HG03095 (cell line): ENCODE measurements at regions not wholly inside any gene's neighbourhood (a gene's known extent, or its start where the extent isn't known, plus 50 kb on each side); places are given as distances from the start of the nearest gene placed in this dataset.

Source experiments
- ATAC-seq: cut with Tn5 transposase; IDR thresholded peaks from one replicate; pipeline ENCODE4 v1.9.1; 2021; ENCODE audit warnings: moderate library complexity; ENCODE audit not compliant: unreplicated experiment

DNA sequence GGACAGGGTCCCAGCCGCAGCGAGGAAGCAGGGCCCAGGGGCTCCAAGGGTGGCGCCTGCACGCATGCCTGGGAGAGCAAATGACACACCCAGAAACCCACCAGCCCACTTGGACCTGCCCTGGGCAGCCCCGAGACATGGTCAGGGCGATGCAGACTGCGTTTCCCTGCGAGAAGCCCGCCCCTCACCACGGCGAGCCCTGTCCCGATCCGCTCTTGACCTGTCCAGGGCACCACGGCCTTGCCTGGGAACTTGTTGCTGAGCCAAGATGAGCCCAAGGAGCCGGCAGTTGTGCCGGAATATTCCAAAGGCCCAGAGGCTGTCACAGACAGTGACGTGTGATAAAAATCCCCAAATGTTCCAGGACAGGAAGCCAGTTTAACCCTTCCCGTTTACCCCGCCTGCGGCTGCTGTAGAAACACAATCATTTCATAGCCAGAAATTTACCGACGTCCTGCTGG, 78.1 kb downstream of the SIK1 start:
- ATAC-seq, result no peak

DNA sequence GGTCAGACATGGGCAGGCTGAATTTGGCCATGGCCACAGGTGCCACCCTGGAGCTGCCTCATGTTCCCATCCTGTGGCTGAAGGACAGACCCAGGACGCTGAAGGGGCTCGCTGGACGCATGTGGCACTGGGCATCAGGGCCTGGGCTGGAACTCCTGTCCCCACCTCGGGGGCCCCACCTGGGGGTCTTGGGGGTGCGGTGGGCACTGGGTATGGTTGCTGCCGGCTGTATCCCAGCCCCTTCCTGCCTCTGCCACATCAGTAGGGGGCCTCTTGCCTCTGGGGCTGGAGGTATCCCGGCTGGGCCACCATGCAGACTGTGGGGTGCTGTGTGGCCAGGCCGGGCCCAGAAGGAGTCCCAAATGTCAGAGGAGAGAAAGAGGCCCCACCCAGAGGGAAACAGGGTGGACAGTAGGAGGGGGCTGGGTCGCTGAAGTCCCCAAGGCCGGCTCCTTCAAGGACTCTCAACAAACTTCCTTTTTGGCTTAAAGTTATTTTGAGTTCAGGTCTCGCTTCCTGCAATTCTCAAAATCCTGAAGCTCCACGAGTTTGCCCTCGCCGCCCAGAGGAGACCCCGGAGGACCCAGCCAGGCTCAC, 78.7 kb downstream of the SIK1 start:
- no peak for ATAC-seq

DNA sequence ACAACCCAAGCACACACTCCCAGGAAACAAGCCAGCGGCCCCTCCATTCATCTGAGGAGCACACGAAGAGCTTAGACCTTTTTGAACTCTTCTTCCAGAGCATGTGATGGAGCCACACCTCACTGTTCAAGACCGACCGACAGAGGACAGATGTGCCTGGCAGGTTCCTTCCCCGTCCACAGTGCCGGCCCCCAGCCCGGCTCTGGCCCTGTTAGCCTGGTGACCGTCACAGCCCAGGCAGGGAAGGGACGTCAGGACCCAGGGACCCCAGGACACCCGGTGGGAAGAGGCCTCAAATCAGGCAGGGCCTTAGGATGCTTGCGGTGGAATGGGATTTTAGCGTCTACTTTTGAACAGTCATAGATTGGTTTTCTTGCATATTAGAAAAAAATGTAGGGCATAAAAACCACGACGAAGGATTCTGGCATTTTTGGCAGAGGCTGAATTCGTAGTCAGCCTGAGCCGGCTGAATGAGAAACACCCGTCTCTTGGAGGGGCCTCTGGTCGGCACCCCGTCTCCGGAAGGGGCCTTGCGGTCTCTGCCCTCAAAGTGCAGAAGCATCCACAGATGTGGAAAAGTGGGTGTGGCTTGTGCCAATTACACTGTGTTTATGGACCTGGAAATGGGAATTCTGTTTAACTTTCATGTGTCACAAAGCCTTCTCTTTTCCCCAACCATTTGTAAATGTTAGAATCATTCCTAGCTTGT, 79.3 kb downstream of the SIK1 start:
- no peak for ATAC-seq

DNA sequence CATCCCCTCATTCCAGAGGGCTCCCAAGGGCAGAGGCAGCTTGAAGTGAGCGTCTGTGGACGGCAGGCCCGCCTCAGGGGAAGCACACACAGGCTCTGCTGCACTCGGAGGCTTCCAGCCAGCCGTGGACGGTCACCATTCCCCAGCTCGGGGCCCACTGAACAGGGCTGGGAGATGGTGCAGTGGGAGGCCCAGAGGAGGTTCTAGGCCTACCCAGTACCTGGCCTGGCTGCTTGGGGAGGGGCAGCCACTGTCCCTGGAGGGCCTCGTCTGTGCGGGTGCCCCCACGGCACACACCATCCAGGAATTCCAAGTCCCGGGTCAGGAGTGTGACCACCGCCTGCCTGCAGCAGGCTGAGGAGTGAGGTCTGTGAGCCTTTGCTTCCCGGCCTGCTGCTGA, 80.4 kb downstream of the SIK1 start:
- ATAC-seq, result no peak

DNA sequence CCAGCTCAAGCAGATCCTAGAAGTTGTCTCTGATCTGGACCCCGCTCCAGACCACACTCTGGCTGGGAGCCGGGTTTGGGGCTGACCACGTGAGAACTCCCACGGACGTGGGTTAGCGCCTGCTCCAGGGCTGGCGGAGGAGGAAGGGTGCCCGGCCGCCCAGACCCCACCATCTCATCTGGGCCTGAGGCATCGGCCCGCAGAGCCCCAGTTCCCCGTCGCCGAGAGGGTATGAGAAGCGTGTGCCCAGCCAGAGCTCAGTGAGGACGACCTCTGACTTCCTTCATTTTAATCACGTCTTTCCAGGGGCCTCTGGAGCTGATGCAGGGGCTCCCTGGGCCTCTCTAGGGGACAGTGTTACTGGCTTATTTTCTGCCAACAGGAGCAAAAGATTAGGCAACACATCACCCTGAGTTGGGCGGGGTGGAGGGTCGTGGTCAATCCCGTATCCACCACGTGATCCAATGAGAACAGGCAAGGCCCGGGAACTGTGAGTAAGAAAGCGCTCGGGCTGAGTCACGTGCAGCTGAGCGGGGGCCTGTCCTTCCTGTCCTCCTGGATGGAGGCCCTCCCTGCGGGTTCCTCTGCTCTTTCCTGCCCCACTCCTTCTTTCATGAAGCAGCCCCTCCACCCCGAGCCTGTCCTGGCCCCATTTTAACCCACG, 81.1 kb downstream of the SIK1 start:
- ATAC-seq, result no peak

DNA sequence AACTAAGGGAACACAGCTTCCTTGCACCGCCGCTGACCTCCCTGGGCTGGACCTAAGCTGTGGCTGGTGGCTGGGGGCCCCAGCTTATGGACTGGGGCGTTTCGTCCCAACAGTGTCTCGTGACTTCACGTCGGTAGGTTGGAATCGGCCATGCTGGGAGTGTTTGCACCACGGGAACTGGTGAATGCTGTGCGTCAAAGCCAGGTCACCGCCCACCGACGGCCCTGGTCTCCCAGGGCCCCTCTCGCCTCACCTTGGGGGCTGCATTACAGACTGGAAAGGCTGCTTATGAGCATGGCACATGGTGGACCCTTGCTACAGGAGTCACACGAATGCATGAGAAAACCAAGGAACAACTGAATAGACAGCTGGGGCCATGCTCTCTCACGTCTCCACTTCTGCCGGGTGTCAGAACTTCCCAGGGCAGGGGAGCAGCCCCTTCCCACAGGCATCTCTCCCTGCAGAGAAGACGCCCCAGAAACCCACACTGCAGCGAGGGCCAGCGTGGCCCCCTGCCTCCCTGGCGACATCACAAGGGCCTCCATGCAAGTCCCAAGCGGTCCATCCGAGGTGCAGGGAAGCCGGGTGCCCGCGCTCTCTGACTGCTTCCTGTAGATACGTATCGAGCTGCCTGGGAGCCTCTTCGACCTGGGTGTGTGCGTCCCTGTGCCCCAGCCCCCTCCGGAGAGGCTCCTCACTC, 81.7 kb downstream of the SIK1 start:
- ATAC-seq, result no peak

DNA sequence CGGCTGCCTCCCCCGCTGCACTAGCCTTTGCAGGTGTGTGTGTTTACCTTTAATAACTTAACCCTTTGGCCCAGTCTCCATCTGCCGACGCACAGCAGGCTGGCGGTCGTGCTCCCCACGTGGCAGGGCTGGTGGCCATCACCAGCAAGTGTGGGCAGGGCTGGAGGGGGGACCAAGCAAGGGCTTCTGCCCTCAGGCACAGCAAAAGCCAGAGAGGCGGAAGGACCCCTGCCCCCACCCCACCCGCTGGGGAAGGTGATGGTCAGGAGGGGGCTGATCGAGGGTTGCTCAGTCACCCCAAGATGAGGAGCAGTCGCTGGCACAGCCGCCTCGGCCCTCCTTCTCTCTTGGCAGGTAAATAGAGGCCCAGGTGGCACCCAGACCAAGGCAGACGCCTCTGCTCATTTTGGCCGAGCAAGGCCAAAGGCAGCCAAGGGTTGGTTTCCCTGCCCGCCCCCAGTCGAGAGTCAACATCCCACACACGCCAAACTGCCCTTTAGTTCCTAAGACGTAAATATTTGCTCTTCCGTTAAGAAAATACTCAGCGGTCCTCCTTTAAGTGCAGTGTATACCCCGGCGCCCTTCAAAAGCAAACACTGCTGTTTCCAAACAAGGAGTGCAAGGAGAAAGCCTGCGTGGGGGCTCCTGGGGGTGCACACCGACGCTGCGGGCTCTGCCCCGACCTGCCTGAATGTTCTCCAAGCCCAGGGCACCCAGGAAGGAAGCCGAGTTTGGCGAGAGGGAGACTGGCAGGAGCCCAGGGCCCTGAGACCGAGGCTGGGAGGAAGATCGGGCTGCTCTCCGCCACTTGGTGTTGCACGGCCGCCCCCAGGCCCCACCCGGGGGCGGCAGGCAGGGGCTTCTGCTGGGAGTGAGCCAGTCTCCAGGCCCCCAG, 82.7 kb downstream of the SIK1 start:
- ATAC-seq, result no peak

DNA sequence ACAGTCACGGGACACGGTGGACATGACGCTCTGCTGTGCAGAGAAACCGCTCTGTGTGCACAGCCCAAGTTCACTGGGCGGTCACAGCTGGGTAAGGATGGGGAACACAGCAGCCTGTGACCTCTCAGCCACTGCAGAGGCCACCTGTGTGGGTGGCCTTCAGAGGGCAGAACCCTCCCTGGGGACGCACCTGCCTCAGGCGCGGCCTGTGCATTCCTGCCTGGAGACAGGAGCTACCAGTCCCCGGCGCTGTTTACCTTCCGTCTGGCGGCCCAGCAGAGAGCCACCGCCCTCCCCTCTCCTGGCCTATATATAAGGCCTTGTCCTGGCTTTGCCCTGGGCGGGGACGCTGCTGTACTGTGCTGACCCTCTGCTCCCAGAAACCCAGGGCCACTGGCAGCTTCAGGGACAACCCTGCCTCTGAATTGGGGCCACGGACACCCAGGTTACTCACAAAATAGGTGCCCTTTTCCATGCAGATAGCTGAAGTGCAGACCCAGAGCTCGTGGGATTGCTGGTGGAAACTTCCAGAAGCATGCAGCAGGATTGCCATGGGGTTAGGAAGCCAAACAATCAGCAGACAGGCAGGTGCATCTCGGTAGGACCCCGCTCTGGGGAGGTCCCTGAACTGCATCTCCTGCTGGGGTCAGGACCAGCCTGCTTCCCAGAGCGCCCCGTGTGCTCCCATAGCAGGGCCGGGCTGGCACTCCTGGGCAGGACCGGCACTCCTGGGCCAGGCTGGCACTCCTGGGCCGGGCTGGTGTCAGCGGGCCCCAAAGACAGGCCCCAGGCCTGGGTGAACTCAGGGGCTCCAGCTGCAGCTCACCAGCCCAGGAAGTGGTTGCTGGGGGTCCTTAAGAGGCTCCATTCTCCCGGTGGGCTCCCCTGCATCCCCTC, 83.6 kb downstream of the SIK1 start:
- no peak for ATAC-seq

DNA sequence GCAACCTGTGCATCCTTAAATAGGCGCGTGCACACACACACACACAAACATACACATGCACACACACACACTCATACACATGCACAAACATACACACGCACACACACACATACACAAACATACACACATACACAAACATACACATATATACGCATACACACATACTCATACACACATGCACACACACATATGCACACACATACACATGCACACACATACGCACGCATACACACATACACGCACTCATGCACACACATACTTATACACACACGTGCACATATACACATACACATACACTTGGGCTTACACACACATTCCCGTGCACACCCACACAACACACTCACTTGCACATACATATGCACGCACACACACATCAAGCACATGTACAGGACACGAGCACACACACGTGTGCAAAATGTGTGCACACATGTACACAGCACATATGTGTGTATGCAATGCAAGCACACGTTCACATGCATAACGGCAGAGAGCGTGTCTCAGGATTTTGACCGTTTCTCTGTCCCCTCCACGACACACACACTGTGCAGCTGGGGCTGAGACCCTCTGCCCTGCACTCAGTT, 84.5 kb downstream of the SIK1 start:
- no peak for ATAC-seq

DNA sequence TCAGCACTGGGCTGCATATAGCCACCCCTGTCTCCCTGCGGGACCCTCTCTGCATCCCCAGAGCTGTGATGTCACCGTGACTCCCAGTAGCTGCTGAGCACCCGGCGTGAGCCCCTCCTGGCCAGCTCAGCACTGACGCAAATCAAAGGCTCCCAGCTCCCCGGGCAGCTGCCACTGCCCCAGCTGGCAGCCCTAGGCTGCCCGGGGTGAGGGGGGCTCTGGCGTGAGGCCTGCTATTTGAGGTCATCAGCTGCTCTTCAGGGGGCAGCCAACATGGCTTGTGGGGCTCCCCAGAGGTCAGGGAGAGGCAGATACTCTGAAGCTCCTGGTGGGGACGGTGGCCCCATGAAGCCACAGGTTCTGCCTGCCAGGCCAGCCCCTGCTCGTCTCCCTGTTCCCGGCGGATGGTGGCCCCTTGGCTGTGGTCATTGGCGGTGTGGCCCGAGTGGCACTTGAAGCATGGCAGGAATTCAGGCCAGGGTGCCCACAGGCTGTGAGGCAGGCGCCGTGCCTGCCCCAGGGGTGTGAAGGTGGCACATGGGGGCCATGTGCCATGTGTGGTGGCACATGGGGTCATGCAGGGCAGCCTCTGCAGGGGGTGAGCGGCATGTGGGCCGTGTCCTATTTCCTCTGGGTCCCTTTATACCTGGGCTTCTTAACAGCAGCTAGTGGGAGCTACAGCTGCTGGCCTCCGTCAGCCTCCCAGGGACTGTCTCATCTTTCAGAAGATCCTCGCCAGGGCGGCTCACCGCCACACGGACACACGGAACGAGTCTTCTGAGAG, 85.4 kb downstream of the SIK1 start:
- no peak for ATAC-seq

DNA sequence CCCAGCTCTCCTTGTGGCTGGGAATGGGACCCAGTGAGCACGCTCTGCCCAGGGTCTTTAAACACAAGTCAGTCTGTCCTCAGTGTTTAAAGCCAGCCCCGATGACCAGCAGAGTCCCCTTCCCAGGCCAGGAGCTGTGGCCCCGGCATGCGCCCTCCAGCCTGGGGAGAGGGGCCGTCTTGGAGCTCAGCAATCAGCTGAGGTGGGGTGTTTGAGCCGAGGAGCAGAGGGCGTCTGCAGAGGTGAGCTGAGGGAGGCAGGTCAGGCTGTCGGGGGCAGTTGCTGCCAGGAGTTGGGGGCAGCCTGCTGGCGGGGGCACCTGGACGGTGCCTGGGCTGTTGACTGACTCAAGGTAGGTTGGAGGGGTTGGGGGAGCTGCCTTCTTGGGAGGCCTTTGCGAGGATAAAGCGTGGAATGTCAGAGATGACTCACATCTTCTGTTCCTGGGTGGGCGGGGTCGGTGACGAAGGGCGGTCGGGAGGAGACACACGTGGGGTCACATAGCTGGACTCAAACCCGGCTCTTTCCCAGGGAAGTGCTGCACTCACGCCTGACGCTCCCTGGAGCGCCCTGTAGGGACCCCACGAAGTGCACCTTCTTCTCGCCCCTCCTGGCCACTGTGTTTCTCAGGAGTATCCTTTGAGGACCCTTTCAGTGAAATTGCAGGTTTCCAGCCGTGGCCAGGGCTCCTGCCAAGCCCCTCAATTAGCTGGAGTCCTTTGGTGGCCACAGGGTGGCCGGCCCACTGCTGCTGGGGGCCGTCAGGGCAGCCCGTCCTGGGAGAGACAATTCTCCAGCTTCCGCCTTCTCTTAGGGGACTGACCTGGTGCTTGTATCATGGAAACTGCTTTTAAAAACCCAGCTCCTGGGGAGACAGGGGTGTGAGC, 86.2 kb downstream of the SIK1 start:
- no peak for ATAC-seq

DNA sequence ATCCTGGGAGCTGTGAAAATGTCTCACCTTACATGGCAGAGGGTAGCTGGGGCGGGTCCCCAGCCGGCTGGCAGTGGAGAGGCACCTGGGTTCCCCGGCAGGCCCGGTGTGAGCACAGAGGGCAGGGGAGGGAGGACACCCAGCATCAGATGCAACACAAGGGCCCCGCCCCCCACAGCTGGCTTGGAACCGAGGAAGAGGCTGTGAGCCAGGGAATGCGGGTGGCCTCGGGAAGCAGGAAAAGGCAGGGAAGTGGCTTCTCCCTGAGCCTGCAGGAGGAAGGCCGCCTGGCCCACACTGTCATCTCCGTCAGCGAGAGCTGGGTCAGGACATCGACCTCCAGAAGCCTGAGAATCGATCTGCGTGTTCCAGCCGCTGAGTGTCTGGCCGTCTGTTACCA, 87.3 kb downstream of the SIK1 start:
- no peak for ATAC-seq

DNA sequence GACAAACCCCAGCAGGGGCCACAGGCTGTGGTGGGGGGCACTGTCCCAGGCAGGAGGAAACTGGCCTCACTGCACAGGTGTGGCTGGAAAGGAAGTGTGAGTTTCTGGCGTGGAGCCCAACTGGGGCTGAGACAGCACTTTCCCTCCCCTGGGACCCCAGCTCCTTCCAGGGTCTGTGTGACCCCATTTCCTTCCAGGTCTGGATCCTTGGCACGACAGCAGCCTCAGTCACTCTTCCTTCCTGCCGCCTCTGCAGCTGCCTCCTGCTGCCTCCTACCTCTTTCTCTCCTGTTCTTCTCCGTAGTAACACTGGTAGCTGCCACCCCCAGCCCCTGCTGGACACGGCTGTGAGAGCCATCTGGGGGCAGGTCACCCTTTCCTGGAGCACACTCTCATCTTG, 88.0 kb downstream of the SIK1 start:
- ATAC-seq, result no peak

DNA sequence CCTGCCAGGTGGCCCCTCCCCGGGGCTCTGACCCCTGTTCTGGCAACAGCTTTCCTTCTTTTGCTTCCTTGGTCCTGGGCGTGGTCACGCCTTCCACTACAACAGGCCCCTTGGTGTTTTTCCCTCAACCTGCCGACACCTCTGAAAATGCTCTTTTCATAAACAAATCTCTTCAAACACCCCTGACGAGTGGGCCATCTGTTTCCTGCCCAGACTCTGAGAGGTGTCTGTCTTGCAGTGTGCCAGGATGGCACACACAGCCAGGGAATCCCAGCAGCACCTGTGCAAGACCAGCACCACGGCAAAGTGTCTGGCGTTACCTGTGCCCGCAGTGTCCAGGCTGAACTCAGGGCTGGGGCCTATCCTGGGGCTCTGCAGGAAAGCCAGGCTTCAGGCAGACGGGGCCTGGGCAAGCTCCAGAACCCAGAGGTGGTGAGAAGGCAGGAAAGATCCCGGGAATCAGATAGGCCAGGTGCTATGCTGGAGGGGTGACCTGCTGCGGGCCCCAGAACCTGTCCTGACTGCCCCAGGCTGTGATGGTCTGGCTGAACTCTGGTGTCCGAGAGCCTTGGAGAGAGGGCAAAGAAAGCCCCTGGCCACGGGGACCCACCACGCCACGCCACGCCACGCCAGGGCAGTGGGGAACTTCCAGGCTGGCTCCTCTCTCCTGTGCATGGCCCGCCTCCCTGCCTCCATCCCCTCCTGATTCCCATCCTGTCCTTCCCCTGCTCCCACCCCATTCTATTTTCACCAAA, 88.9 kb downstream of the SIK1 start:
- ATAC-seq, result no peak

DNA sequence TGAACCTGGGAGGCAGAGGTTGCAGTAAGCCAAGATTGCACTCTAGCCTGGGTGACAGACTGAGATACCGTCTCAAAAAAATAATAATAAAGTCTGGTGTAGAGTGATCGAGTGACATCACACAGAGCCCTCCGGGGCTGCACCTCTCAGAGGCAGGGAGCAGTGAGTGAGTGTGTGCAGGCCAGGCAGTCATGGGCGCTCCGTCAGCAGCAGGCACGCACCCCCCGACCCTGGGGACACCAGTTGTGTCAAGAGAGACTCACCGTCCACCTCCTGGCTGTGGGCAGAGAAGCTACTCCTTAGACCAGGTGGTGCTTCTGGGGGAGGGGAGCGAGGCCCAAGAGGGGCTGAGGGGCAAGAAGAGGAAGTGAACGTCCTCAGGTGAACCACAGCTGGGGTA, 91.8 kb downstream of the SIK1 start:
- no peak for ATAC-seq

DNA sequence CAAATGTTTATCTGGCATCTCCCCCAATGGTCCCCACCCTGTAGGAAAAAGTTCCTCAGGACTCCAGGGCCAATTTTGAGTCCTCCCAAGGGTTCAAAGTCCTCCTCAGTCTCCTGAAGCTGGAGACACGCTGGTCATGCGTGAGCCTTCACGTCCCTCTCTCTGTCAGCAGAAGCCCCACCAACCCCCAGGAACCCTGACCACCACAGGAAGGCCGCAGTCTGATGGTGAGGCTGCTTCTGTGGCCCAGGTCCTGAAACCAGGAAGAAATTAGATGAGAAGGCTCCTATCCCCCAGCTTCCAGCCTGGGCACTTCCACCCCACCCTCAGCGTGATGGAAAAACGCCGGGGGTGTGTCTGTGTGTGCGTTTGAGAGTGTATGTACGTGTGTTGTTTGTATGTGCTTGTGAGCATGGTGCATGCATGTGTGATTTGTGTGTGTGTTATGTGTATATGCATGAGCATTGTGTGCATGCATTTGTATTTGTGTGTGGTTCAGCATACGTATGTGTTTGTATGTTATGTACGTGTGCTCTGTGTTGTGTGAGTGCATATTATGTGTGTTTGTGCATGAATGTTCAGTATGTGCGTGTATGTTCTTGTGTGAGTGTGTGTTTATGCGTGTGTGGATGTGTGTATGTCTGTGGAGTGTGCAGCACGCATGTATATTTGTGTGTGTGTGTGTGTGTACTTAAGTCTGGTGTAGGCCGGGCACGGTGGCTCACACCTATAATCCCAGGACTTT, 92.5 kb downstream of the SIK1 start:
- no peak for ATAC-seq
